ENCODE measurements at regions not wholly inside any gene's neighbourhood (a gene's known extent, or its start where the extent isn't known, plus 50 kb on each side); places are given as distances from the start of the nearest gene placed in this dataset.

GRCh38 chr2:128748336-128748735, 429.7 kb upstream of the HS6ST1 start:
- H3K27ac Mint-ChIP-seq (ENCODE audit: unreplicated experiment): no peak overlapping the region
- DNase-seq: no peak
- no peaks in the 10 kb centered on the region for H3K36me3 Mint-ChIP-seq (ENCODE audit: unreplicated experiment)
- no peak for TF ChIP-seq CTCF (IDR thresholded peaks at IDR 0.05; ENCODE audit: partially characterized antibody, unreplicated experiment)
- H3K4me3 Mint-ChIP-seq (ENCODE audit: unreplicated experiment): no peak overlapping the region
- H3K4me1 Mint-ChIP-seq (ENCODE audit: low read depth, unreplicated experiment): peaks cover 2% of the 10 kb centered on the region
- H3K9me3 Mint-ChIP-seq (ENCODE audit: unreplicated experiment): peaks cover 2% of the 10 kb centered on the region
- H3K27me3 Mint-ChIP-seq (ENCODE audit: unreplicated experiment): no peaks in the 10 kb centered on the region

GRCh38 chr2:128748835-128749605, 430.4 kb upstream of the HS6ST1 start:
- no peak overlapping the region for H3K4me3 Mint-ChIP-seq (ENCODE audit: unreplicated experiment)
- H3K27ac Mint-ChIP-seq (ENCODE audit: unreplicated experiment): no peak overlapping the region
- no peak for DNase-seq
- TF ChIP-seq CTCF (IDR thresholded peaks at IDR 0.05; ENCODE audit: partially characterized antibody, unreplicated experiment): no peak
- H3K4me1 Mint-ChIP-seq (ENCODE audit: low read depth, unreplicated experiment): peaks cover 6% of the 10 kb centered on the region
- peaks cover 2% of the 10 kb centered on the region for H3K9me3 Mint-ChIP-seq (ENCODE audit: unreplicated experiment)
- H3K27me3 Mint-ChIP-seq (ENCODE audit: unreplicated experiment): no peaks in the 10 kb centered on the region
- no peaks in the 10 kb centered on the region for H3K36me3 Mint-ChIP-seq (ENCODE audit: unreplicated experiment)

- TF ChIP-seq CTCF (IDR thresholded peaks at IDR 0.05; ENCODE audit: partially characterized antibody, unreplicated experiment): no peak
- Mint-ChIP-seq H3K9me3 (ENCODE audit: unreplicated experiment) (peaks cover 2% of the 10 kb centered on the region), H3K27ac (ENCODE audit: unreplicated experiment) (no peak overlapping the region), H3K36me3 (ENCODE audit: unreplicated experiment) (no peaks in the 10 kb centered on the region), H3K4me3 (ENCODE audit: unreplicated experiment) (no peak overlapping the region), H3K4me1 (ENCODE audit: low read depth, unreplicated experiment) (peaks cover 16% of the 10 kb centered on the region), H3K27me3 (ENCODE audit: unreplicated experiment) (no peaks in the 10 kb centered on the region)
- no peak for DNase-seq
These were observed 431.9 kb upstream of the HS6ST1 start for GRCh38 chr2:128750328-128751165.

- no peak for TF ChIP-seq CTCF (IDR thresholded peaks at IDR 0.05; ENCODE audit: partially characterized antibody, unreplicated experiment)
- Mint-ChIP-seq H3K27me3 (ENCODE audit: unreplicated experiment) (peaks cover 4% of the 10 kb centered on the region), H3K36me3 (ENCODE audit: unreplicated experiment) (no peaks in the 10 kb centered on the region), H3K4me1 (ENCODE audit: low read depth, unreplicated experiment) (peaks cover 26% of the 10 kb centered on the region), H3K4me3 (ENCODE audit: unreplicated experiment) (no peak overlapping the region), H3K9me3 (ENCODE audit: unreplicated experiment) (peaks cover 11% of the 10 kb centered on the region), H3K27ac (ENCODE audit: unreplicated experiment) (no peak overlapping the region)
- no peak for DNase-seq
These were observed 433.1 kb upstream of the HS6ST1 start for GRCh38 chr2:128751746-128752145.

All from glutamatergic neuron (in vitro differentiated cells).